ENCODE measurements at regions not wholly inside any gene's neighbourhood (a gene's known extent, or its start where the extent isn't known, plus 50 kb on each side); places are given as distances from the start of the nearest gene placed in this dataset.
"Not testable (repeated sequence)": the region's sequence is repeated elsewhere in the genome, so short reads cannot be mapped to it uniquely, and the experiment has no call there.

- Mint-ChIP-seq H3K36me3 (ENCODE audit: low read depth) (no peaks in the 10 kb centered on the region), H3K27ac (no peak overlapping the region), H3K4me1 (ENCODE audit: low read depth) (no peaks in the 10 kb centered on the region), H3K27me3 (no peaks in the 10 kb centered on the region), H3K4me3 (no peak overlapping the region), H3K9me3 (peaks cover 18% of the 10 kb centered on the region)
- POLR2A ChIA-PET = no interaction called here
- DNase-seq = no peak
- intact Hi-C loops (cut with micrococcal nuclease) = no loop called here
- TF ChIP-seq CTCF (IDR thresholded peaks at IDR 0.05) = no peak
- CTCF ChIA-PET = no interaction called here
- ATAC-seq = no peak
Measured at GRCh38 chr10:53331460-53331859, 558.9 kb upstream of the MBL2 start.

- H3K9me3 Mint-ChIP-seq; DNase-seq; H3K36me3 Mint-ChIP-seq (ENCODE audit: low read depth); ATAC-seq; H3K4me3 Mint-ChIP-seq; CTCF ChIA-PET; POLR2A ChIA-PET; H3K27ac Mint-ChIP-seq; H3K27me3 Mint-ChIP-seq; H3K4me1 Mint-ChIP-seq (ENCODE audit: low read depth); intact Hi-C loops (cut with micrococcal nuclease): not testable (repeated sequence)
Measured at GRCh38 chr10:53326401-53327305, 554.1 kb upstream of the MBL2 start.

- Mint-ChIP-seq H3K4me1 (ENCODE audit: low read depth) (no peaks in the 10 kb centered on the region), H3K36me3 (ENCODE audit: low read depth) (no peaks in the 10 kb centered on the region), H3K27me3 (no peaks in the 10 kb centered on the region), H3K4me3 (no peak overlapping the region), H3K9me3 (no peaks in the 10 kb centered on the region), H3K27ac (no peak overlapping the region)
- no peak for TF ChIP-seq CTCF (IDR thresholded peaks at IDR 0.05)
- CTCF ChIA-PET = interaction anchor here (1.2 kb wide), 1 partner anchor 9 kb away, joined by 3 read pairs; no protein-coding TSS in a partner anchor
- no peak for ATAC-seq
- POLR2A ChIA-PET = no interaction called here
- intact Hi-C loops (cut with micrococcal nuclease) = no loop called here
- no peak for DNase-seq
Measured at GRCh38 chr10:53325066-53325465, 552.5 kb upstream of the MBL2 start.

- Mint-ChIP-seq H3K27ac (no peak overlapping the region), H3K4me3 (no peak overlapping the region), H3K27me3 (no peaks in the 10 kb centered on the region), H3K36me3 (ENCODE audit: low read depth) (no peaks in the 10 kb centered on the region), H3K9me3 (peaks cover 7% of the 10 kb centered on the region), H3K4me1 (ENCODE audit: low read depth) (no peaks in the 10 kb centered on the region)
- no peak for ATAC-seq
- CTCF ChIA-PET = interaction anchor here (1.5 kb wide), 1 partner anchor 9 kb away, joined by 3 read pairs; no protein-coding TSS in a partner anchor
- POLR2A ChIA-PET = no interaction called here
- TF ChIP-seq CTCF (IDR thresholded peaks at IDR 0.05) = no peak
- intact Hi-C loops (cut with micrococcal nuclease) = no loop called here
- no peak for DNase-seq
Measured at GRCh38 chr10:53315709-53316108, 543.1 kb upstream of the MBL2 start.

GRCh38 chr10:53314876-53315275, 542.3 kb upstream of the MBL2 start:
- ATAC-seq (no peak), DNase-seq (no peak)
- no peak overlapping the region for H3K27ac Mint-ChIP-seq
- ChIA-PET POLR2A (no interaction called here), CTCF (no interaction called here)
- H3K36me3 Mint-ChIP-seq (ENCODE audit: low read depth) = no peaks in the 10 kb centered on the region
- TF ChIP-seq CTCF (IDR thresholded peaks at IDR 0.05) = no peak
- H3K4me1 Mint-ChIP-seq (ENCODE audit: low read depth) = no peaks in the 10 kb centered on the region
- no peak overlapping the region for H3K4me3 Mint-ChIP-seq
- H3K9me3 Mint-ChIP-seq = peaks cover 7% of the 10 kb centered on the region
- H3K27me3 Mint-ChIP-seq = no peaks in the 10 kb centered on the region
- intact Hi-C loops (cut with micrococcal nuclease) = no loop called here
